ENCODE measurements at regions not wholly inside any gene's neighbourhood (a gene's known extent, or its start where the extent isn't known, plus 50 kb on each side); places are given as distances from the start of the nearest gene placed in this dataset.
"Not testable (repeated sequence)": the region's sequence is repeated elsewhere in the genome, so short reads cannot be mapped to it uniquely, and the experiment has no call there.

DNA sequence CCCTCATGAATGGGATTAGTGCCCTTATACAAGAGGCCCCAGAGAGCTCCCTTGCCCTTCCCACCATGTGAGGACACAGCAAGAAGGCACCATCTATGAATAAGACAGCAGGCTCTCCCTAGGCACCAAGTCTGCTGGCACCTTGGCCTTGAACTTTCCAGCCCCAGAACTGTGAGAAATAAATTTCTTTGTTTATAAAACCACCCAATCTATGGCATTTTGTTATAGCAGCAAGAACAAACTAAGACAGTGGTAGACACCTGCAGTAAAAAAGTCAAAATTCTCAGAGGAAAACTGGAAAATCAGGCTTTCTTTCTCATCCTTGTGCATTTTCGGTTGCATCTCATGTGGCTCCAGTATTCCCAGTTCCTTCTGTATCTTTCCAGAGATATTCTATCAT lies 90.3 kb downstream of the LSM3 start:
- no peaks in the 10 kb centered on the region for H4K20me1 ChIP-seq (replicated peaks; ENCODE audit: control insufficient read depth, extremely low read depth, insufficient read depth, low read length)
- DNase-seq (ENCODE audit: low read depth, low spot score), result no peak
- H3K9me3 ChIP-seq (replicated peaks; ENCODE audit: control insufficient read depth, insufficient read depth, low read length), result no peaks in the 10 kb centered on the region
- H3K4me2 ChIP-seq (ENCODE audit: insufficient read depth, low read length), result no peak overlapping the region
- TF ChIP-seq, protein P1, sequence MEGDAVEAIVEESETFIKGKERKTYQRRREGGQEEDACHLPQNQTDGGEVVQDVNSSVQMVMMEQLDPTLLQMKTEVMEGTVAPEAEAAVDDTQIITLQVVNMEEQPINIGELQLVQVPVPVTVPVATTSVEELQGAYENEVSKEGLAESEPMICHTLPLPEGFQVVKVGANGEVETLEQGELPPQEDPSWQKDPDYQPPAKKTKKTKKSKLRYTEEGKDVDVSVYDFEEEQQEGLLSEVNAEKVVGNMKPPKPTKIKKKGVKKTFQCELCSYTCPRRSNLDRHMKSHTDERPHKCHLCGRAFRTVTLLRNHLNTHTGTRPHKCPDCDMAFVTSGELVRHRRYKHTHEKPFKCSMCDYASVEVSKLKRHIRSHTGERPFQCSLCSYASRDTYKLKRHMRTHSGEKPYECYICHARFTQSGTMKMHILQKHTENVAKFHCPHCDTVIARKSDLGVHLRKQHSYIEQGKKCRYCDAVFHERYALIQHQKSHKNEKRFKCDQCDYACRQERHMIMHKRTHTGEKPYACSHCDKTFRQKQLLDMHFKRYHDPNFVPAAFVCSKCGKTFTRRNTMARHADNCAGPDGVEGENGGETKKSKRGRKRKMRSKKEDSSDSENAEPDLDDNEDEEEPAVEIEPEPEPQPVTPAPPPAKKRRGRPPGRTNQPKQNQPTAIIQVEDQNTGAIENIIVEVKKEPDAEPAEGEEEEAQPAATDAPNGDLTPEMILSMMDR (IDR thresholded peaks at IDR 0.05; ENCODE audit: extremely low read depth in 1 of 2, insufficient read depth in 1 of 2, low read depth in 1 of 2, low read length in 2 of 2), result no peak
- TF ChIP-seq POLR2AphosphoS5 (IDR thresholded peaks at IDR 0.05; ENCODE audit: insufficient read depth, low read depth, low read length), result no peak
- TF ChIP-seq POLR2A (IDR thresholded peaks at IDR 0.05; ENCODE audit: low read depth, low read length), result no peak
- no peak for TF ChIP-seq EZH2 (IDR thresholded peaks at IDR 0.05; ENCODE audit: borderline replicate concordance, low read depth, low read length, severe bottlenecking)
- TF ChIP-seq JUN (IDR thresholded peaks at IDR 0.05; ENCODE audit: borderline replicate concordance, insufficient read depth, insufficient read length, low read depth), result no peak
- TF ChIP-seq FOS (IDR thresholded peaks at IDR 0.05; ENCODE audit: borderline replicate concordance, insufficient read depth, low read length), result no peak
- TF ChIP-seq, protein P2, sequence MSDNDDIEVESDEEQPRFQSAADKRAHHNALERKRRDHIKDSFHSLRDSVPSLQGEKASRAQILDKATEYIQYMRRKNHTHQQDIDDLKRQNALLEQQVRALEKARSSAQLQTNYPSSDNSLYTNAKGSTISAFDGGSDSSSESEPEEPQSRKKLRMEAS (IDR thresholded peaks at IDR 0.05; ENCODE audit: insufficient read depth, insufficient read length), result no peak
- no peak for TF ChIP-seq MYC (IDR thresholded peaks at IDR 0.05; ENCODE audit: low read depth, low read length)
- no peak for TF ChIP-seq GATA2 (IDR thresholded peaks at IDR 0.05; ENCODE audit: insufficient read depth, insufficient read length, low read depth, low read length)
- H3K27me3 ChIP-seq (ENCODE audit: control insufficient read depth in 2 of 2, insufficient read depth in 2 of 2, low read length in 2 of 2), result peaks cover 0 to 2% of the 10 kb centered on the region in 2 experiments
- no peak for FAIRE-seq
- BruUV-seq (replicated peaks), result no TSS peak
- CTCF ChIA-PET, result interaction anchor here (1.5 kb wide), 1 partner anchor 65 kb away, joined by 3 read pairs; no protein-coding TSS in a partner anchor
- no peaks in the 10 kb centered on the region for H3K36me3 ChIP-seq (ENCODE audit: control insufficient read depth in 2 of 2, extremely low read depth in 1 of 2, insufficient read depth in 2 of 2, low read length in 2 of 2)
- H2AFZ ChIP-seq (ENCODE audit: low read depth, low read length), result no peak overlapping the region
- H3K4me3 ChIP-seq (replicated peaks in 1 of 3; ENCODE audit: insufficient read depth in 1 of 3, low read depth in 1 of 3, low read length in 3 of 3), result no peak overlapping the region
- no peak overlapping the region for H3K27ac ChIP-seq (ENCODE audit: insufficient read depth, low read depth, low read length)
- dilution Hi-C loops (cut with MboI; ENCODE audit: extremely low pct_ligation_motif_present, low sequenced_read_pairs) (no loop called here), intact Hi-C loops (cut with micrococcal nuclease) (no loop called here)
- no peaks in the 10 kb centered on the region for H3K4me1 ChIP-seq (ENCODE audit: control insufficient read depth, extremely low read depth, insufficient read depth, low read length)
- no peaks in the 10 kb centered on the region for H3K9me1 ChIP-seq (replicated peaks; ENCODE audit: control insufficient read depth, extremely low read depth, insufficient read depth, low read length)
- H3K79me2 ChIP-seq (ENCODE audit: control insufficient read depth, insufficient read depth, low read length), result no peaks in the 10 kb centered on the region
- POLR2A ChIA-PET, result no interaction called here
- H3K9ac ChIP-seq (replicated peaks; ENCODE audit: extremely low read depth, insufficient read depth, low read length), result no peak overlapping the region

DNA sequence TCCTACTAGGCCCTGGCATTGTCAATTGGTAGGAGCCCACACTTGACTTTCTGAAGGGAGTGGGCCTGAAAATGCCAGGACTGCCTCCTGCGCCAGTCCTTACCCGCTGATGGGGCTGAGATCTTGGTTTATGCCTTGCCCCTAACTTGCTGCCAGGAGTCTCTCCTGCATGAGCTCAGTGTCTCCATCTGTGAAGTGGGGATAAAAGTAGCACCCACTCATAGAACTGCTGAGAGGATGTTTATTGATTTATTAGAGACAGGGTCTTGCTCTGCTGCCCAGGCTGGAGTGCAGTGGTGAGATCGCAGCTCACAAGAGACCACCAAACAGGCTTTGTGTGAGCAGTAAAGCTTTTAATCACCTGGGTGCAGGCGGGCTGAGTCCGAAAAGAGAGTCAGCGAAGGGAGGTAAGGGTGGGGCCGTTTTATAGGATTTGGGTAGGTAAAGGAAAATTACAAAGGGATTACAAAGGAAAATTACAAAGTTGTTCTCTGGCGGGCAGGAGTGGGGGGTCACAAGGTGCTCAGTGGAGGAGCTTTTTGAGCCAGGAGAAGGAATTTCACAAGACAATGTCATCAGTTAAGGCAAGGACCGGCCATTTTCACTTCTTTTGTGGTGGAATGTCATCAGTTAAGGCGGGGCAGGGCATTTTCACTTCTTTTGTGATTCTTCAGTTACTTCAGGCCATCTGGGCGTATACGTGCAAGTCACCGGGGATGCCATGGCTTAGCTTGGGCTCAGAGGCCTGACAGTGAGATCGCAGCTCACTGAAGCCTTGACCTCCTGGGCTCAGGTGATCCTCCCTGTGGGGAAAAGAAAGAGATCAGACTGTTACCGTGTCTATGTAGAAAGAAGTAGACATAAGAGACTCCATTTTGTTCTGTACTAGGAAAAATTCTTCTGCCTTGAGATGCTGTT lies 93.7 kb downstream of the LSM3 start:
- CTCF ChIA-PET, result interaction anchor here (1.3 to 2.1 kb wide), 3 partner anchors 11 to 189 kb away, joined by 3 to 5 read pairs (median 3); no protein-coding TSS in a partner anchor
- H3K4me1 ChIP-seq (ENCODE audit: control insufficient read depth, extremely low read depth, insufficient read depth, low read length); POLR2A ChIA-PET; H3K79me2 ChIP-seq (ENCODE audit: control insufficient read depth, insufficient read depth, low read length); intact Hi-C loops (cut with micrococcal nuclease); H3K27ac ChIP-seq (ENCODE audit: insufficient read depth, low read depth, low read length); H3K9me3 ChIP-seq (replicated peaks; ENCODE audit: control insufficient read depth, insufficient read depth, low read length); H3K4me2 ChIP-seq (ENCODE audit: insufficient read depth, low read length); H3K27me3 ChIP-seq (ENCODE audit: control insufficient read depth in 2 of 2, insufficient read depth in 2 of 2, low read length in 2 of 2); H3K4me3 ChIP-seq (replicated peaks in 1 of 3; ENCODE audit: insufficient read depth in 1 of 3, low read depth in 1 of 3, low read length in 3 of 3); H4K20me1 ChIP-seq (replicated peaks; ENCODE audit: control insufficient read depth, extremely low read depth, insufficient read depth, low read length); FAIRE-seq; H3K9me1 ChIP-seq (replicated peaks; ENCODE audit: control insufficient read depth, extremely low read depth, insufficient read depth, low read length); BruUV-seq (replicated peaks); H2AFZ ChIP-seq (ENCODE audit: low read depth, low read length); H3K36me3 ChIP-seq (ENCODE audit: control insufficient read depth in 2 of 2, extremely low read depth in 1 of 2, insufficient read depth in 2 of 2, low read length in 2 of 2); H3K9ac ChIP-seq (replicated peaks; ENCODE audit: extremely low read depth, insufficient read depth, low read length); DNase-seq (ENCODE audit: low read depth, low spot score); dilution Hi-C loops (cut with MboI; ENCODE audit: extremely low pct_ligation_motif_present, low sequenced_read_pairs): not testable (repeated sequence)
